GM19397 (cell line): ENCODE measurements at regions not wholly inside any gene's neighbourhood (a gene's known extent, or its start where the extent isn't known, plus 50 kb on each side); places are given as distances from the start of the nearest gene placed in this dataset.
A peak's percentile ranks its signal among the peaks of the same experiment; 100 is the strongest.
"Not testable (repeated sequence)": the region's sequence is repeated elsewhere in the genome, so short reads cannot be mapped to it uniquely, and the experiment has no call there.

Experiments
- ATAC-seq: cut with Tn5 transposase; IDR thresholded peaks from one replicate; pipeline ENCODE4 v1.9.1; 2021; ENCODE audit warnings: mild to moderate bottlenecking, moderate library complexity; ENCODE audit not compliant: unreplicated experiment

GRCh38 chr21:5103880-5104561 is 5417.4 kb upstream of the TPTE start:
- not testable (repeated sequence) for ATAC-seq

GRCh38 chr21:5104562-5104928 is 5416.8 kb upstream of the TPTE start:
- ATAC-seq = not testable (repeated sequence)

- peak; percentile 40 for ATAC-seq
Observed at GRCh38 chr21:5105939-5106708, 5415.3 kb upstream of the TPTE start.

DNA sequence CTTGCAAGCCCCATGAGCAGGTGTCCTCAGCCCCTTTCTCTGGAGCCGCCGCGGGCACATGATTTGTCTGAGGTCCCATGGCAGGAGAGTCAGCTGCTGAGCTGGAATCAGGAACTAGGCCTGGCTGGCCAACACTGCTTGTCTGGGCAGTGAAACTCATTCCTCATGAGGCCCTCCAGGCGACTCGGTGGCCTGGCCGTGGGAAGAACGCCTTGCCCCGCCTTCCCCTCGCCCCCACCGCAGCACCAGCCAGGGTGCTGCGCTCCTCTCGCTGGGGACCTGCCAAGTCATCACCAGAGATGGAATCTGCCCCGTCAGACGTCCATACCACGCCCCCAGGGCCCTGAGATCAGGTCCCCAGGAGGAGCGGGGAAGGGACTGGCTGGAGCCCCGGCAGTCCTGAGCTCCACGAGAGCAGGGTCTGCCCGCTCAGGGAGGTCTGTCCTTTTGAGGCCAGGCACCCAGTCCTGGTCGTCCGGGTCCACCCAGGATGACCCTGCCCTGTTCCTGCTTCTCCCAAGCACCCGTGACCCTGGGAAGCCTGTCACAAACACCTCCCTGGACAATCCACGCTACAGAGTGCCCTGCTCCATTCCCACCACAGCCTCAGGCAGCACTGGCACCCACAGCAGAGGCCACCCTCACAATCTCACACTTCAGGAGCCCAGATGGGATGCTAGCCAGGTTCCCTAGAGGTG is 5414.5 kb upstream of the TPTE start:
- ATAC-seq = peak; percentile 10

- ATAC-seq = not testable (repeated sequence)
Observed at GRCh38 chr21:5107637-5108036, 5413.7 kb upstream of the TPTE start.

DNA sequence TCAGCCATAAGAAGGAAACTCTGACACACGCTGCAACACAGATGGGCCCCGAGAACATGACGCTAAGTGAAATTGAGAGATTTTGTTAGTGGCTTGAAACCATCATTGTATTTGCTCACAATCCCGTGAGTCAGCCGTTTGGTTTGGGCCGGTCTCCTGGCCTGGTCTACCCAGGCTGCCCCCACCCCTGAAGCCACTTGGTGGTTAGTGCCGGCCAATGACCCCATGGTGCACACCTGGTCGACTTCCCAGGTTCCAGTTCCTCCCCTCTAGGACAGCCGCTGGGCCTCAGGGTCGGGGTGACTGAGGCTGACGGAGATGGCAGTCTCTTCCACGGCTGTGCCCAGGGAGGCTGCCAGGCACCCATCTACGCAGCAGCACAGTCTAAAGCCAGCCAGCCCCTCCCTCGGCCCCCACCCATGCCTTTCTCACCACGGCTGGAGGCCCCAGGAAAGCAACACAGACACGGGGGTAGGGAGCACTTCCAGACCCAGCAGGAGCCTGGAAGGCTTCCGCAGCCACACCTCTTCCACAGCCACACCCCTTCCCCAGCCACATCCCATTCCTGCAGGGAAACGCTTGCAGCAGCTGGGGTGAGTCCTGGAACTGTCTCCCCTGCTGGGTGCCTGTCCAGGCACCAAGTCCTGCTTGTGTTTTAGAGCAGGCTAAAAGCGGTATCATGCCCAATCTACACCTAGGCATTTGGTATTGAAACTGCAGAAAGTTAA is 5413.2 kb upstream of the TPTE start:
- not testable (repeated sequence) for ATAC-seq

GRCh38 chr21:5111197-5111596 is 5410.2 kb upstream of the TPTE start:
- not testable (repeated sequence) for ATAC-seq

DNA sequence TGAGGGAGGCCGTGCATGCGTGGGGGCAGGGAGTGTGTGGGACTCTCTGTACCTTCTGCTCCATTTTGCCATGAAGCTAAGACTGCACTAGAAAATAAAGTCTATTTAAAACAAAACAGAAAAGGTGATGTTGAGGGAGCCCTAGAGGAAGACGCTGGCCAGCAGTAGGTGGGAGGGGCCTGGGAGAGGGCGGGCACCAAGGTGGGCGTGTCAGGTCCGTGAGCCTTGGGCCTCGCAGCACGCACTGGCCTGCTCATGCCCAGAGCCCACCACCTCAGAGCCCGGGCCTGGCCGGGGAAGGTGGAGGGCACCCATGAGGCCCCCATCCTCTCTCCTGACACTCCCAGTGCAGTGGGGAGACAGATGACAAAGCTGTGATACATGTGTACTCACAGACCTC is 5408.3 kb upstream of the TPTE start:
- not testable (repeated sequence) for ATAC-seq

- ATAC-seq = not testable (repeated sequence)
Observed at GRCh38 chr21:5114468-5114867, 5406.9 kb upstream of the TPTE start.

GRCh38 chr21:5114893-5115645 is 5406.3 kb upstream of the TPTE start:
- ATAC-seq = not testable (repeated sequence)

GRCh38 chr21:5115646-5116343 is 5405.6 kb upstream of the TPTE start:
- ATAC-seq = not testable (repeated sequence)

DNA sequence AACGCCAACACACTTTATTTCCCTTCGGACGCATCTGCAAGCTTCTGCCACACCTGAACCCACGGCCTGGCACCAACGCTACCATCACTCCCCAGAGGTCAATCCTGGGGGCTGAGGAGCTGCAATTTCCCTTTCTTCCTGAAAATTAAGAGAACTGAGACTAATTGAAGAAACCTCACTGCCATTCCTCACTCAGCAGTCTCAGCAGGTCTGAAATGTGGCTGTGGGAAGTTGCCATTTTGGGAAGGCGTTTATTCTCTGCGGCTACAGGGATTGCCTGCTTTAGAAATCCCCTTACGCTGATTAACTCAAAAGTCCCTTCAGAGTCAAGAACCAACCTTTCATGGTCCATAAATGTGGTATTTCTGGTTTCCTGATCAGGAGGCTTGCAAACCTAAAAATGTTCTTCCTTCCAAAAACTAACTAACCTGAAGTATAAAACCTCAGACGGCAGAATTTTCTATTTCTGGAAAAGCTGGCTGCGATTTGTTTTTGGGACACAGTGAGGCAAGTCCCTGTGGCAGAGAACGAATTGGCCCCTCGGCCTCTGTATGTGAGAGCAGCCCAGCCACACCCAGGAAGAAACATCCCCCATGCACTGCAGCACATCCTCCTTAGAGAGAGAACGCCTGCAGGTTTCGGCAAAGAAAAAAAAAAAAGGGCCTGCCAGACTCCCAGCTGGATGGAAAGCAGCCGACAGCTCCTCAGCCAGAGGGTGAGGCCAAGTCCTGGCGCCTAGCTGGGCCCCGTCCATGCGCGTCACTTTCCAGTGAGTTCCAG is 5404.8 kb upstream of the TPTE start:
- ATAC-seq = not testable (repeated sequence)

DNA sequence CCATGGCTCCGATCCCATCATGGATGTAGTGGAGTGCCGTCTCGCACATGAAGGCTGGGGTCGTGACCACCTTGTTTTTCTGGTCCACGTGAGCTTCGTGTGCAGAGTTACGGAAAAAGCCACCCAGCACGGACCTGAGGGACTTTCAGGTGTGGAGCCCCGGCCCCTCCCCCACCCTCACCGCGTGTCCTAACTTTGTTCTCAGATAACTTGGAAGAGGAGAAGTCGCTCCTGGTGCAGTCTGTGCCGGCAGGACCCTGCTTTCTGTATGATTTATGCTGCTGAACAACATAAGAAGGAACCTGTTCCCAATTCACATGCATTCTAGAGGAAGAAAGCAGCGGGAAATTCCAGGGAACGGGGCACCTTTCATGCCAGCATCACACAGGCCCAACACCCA is 5404.2 kb upstream of the TPTE start:
- ATAC-seq = not testable (repeated sequence)

DNA sequence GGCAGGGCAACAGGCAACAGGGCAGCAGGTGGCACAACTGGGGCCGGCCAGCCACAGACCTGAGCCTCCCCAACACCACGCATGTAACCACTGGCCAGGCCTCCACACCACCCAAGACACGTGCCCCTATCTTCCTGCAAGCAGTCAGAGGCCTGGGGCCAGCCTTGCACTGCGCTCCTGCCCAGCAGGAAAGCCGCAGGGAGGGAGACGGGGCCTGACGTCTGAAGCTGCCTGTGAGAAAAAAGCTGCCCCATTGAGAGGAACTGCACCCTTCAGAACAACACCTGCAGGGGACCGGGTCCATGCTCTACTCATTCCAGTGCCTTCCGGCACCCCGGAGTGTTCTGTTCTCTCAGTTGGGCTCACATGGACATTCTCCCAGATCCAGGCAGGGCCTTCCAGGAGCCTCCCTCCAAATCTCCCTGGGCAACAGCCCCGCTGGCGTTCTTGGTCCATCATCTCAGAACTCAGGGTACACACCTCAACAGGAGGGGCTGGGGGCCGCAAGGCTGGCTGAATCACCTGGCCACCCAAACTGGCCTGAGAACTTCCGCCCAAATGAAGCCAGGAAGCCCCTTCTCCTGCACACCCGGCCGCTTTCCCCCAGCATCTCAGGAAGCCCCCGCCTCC is 5403.6 kb upstream of the TPTE start:
- ATAC-seq = not testable (repeated sequence)

DNA sequence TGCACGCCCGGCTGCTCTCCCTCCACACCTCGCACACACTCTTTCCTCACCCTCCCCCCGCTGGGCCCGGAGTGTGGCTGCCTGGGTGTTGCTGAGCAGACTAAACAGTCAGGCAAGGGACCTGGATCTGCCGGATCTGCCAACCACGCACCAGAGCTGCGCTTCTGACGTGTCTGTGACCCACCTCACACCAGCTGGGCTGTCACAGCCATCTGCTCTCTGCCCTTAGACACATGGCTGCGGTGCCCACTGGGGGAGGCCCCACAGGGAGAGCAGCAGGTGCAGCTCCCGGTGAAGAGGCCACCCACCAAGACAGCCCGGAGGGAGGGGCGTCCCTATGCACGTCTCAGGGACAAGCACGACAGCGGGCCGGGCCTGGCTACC is 5403.1 kb upstream of the TPTE start:
- peak; percentile 41 for ATAC-seq

GRCh38 chr21:5119179-5119578 is 5402.2 kb upstream of the TPTE start:
- ATAC-seq = not testable (repeated sequence)

GRCh38 chr21:5121399-5121798 is 5400.0 kb upstream of the TPTE start:
- ATAC-seq = not testable (repeated sequence)

- ATAC-seq = not testable (repeated sequence)
Observed at GRCh38 chr21:5121849-5122248, 5399.5 kb upstream of the TPTE start.
